ENCODE measurements at regions not wholly inside any gene's neighbourhood (a gene's known extent, or its start where the extent isn't known, plus 50 kb on each side); places are given as distances from the start of the nearest gene placed in this dataset.

GRCh38 chr14:98551028-98551427, 721.0 kb downstream of the BCL11B start (continued):
- TF ChIP-seq CBX1 (IDR thresholded peaks at IDR 0.05; ENCODE audit: low read depth) (no peak), ZSCAN22 (CRISPR knock-in tag; IDR thresholded peaks at IDR 0.05) (no peak), ZNF407 (CRISPR knock-in tag; IDR thresholded peaks at IDR 0.05; ENCODE audit: not compliant biosample characterization) (no peak), ZNF614 (CRISPR knock-in tag; IDR thresholded peaks at IDR 0.05; ENCODE audit: borderline replicate concordance) (no peak)

GRCh38 chr14:98555440-98555839, 716.6 kb downstream of the BCL11B start:
- ChIA-PET CTCF (ENCODE audit: low intra/inter-chr PET ratio, low total read pairs) (no interaction called here), POLR2A (no interaction called here)
- Histone ChIP-seq H3K4me3 (replicated peaks in 1 of 3; ENCODE audit: insufficient read depth in 1 of 3, low read depth in 2 of 3, low read length in 3 of 3) (no peak overlapping the region), H3K36me3 (replicated peaks in 1 of 2; ENCODE audit: control insufficient read depth in 1 of 2, insufficient read depth in 2 of 2, low read length in 2 of 2) (no peaks in the 10 kb centered on the region), H3K9ac (ENCODE audit: insufficient read depth, low read depth, low read length) (no peak overlapping the region), H4K20me1 (ENCODE audit: insufficient read depth, low read length) (no peaks in the 10 kb centered on the region), H3K27me3 (ENCODE audit: control insufficient read depth in 1 of 2, insufficient read depth in 2 of 2, low read length in 2 of 2) (no peaks in the 10 kb centered on the region), H3K79me2 (ENCODE audit: insufficient read depth, low read length) (no peaks in the 10 kb centered on the region), H3K4me1 (ENCODE audit: insufficient read depth, low read length) (no peaks in the 10 kb centered on the region), H3K27ac (ENCODE audit: extremely low read length, insufficient read depth, low read length) (no peak overlapping the region), H3K9me3 (ENCODE audit: low read length) (peaks cover 91% of the 10 kb centered on the region), H2AFZ (ENCODE audit: low read length) (no peak overlapping the region), H3K4me2 (ENCODE audit: low read depth, low read length) (no peak overlapping the region)
- TF ChIP-seq, protein P1, sequence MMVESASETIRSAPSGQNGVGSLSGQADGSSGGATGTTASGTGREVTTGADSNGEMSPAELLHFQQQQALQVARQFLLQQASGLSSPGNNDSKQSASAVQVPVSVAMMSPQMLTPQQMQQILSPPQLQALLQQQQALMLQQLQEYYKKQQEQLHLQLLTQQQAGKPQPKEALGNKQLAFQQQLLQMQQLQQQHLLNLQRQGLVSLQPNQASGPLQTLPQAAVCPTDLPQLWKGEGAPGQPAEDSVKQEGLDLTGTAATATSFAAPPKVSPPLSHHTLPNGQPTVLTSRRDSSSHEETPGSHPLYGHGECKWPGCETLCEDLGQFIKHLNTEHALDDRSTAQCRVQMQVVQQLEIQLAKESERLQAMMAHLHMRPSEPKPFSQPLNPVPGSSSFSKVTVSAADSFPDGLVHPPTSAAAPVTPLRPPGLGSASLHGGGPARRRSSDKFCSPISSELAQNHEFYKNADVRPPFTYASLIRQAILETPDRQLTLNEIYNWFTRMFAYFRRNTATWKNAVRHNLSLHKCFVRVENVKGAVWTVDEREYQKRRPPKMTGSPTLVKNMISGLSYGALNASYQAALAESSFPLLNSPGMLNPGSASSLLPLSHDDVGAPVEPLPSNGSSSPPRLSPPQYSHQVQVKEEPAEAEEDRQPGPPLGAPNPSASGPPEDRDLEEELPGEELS (CRISPR knock-in tag; IDR thresholded peaks at IDR 0.05), result no peak
- TF ChIP-seq PLSCR1 (CRISPR knock-in tag; IDR thresholded peaks at IDR 0.05; ENCODE audit: borderline replicate concordance), result no peak
- FAIRE-seq (no peak), ATAC-seq (no peak), DNase-seq (ENCODE audit: low spot score) (no peak)
- in situ Hi-C loops (cut with HindIII; ENCODE audit: extremely low pct_ligation_motif_present, low pct_unique_long_range_greater_than_20kb), result no loop called here
- intact Hi-C loops (cut with micrococcal nuclease; ENCODE audit: unreplicated experiment), result no loop called here
- BruUV-seq (replicated peaks), result no TSS peak
- 0% methylated on average over 1 of the region's 1 CpG for WGBS (ENCODE audit: low lambda C conversion rate)

Data from HepG2 (cell line).